ENCODE measurements at regions not wholly inside any gene's neighbourhood (a gene's known extent, or its start where the extent isn't known, plus 50 kb on each side); places are given as distances from the start of the nearest gene placed in this dataset.
"Not testable (repeated sequence)": the region's sequence is repeated elsewhere in the genome, so short reads cannot be mapped to it uniquely, and the experiment has no call there.

- no peak for DNase-seq (ENCODE audit: low spot score)
Measured at GRCh38 chr2:82089518-82089917, 1785.0 kb upstream of the LRRTM1 start.

DNA sequence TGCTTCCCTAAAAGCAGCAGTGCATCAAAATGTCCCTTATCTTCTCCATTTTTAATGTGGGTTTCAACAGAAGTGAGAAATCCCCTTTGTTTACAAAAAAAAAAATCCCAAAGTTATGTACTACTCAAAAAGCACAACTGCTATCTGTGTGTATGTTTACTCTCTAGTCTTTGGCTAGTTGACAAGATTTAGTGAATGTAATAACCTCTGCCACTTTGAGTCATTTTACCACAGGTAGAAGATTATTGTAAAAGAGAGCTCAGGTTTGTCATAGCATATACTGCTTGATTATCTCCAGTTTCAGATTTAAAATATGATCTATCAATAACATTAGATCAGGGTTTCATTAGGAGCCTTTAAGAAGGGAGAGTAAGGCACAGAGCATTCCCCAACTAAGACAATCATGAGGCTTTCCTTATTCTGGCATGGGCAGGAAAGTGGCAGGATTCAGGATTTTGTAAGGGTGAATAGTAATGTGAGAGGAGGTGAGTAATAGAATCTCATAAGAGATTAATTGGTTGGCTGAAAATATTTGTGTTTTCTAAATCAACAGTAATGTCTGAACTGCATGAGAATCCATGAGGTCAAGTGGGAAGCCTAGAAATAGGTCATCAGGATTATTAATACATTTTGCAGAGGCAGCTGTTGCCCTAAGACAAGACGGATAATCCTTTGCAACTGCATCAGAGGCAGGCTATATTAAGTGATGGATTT lies 1780.3 kb upstream of the LRRTM1 start:
- DNase-seq (ENCODE audit: low spot score), result no peak

GRCh38 chr2:82075875-82076274 lies 1771.3 kb upstream of the LRRTM1 start:
- DNase-seq (ENCODE audit: low spot score), result no peak

DNA sequence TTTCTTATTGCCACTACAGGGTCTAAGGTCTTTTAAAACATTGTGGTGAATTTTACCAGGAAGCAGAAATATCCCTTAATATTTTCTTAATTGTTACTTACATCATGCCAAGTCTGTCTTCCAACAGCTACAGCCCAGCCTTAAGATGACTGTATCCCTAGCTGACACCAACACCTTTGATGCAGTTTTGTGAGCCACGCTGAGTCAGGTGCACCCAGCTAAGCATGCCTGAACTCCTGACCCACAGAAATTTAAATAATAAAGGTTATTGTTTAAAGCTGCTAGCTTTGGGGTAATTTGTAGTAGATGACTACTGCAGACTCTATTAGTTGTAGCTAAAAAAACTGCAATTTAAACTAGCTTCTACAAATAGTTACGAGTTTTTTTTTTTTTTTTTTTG lies 1757.9 kb upstream of the LRRTM1 start:
- no peak for DNase-seq (ENCODE audit: low spot score)

DNA sequence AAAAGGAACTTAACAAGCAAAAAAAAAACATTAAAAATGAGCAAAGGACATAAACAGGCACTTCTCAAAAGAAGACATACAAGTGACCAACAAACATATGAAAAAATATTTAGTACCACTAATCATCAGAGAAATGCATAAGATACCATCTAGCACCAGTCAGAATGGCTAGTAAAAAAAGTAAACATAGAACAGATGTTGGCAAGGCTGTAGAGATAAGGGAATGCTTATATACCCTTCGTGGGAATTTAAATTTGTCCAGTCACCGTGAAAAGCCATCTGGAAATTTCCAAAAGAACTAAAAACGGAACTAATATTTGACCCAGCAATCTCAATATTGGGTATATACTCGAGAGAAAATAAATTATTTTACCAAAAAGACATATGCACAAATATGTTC lies 1751.3 kb upstream of the LRRTM1 start:
- DNase-seq (ENCODE audit: low spot score), result no peak

- DNase-seq (ENCODE audit: low spot score), result no peak
Measured at GRCh38 chr2:82043867-82044266, 1739.3 kb upstream of the LRRTM1 start.

- no peak for DNase-seq (ENCODE audit: low spot score)
Measured at GRCh38 chr2:82027921-82028615, 1723.5 kb upstream of the LRRTM1 start.

GRCh38 chr2:82023710-82024109 lies 1719.2 kb upstream of the LRRTM1 start:
- no peak for DNase-seq (ENCODE audit: low spot score)

DNA sequence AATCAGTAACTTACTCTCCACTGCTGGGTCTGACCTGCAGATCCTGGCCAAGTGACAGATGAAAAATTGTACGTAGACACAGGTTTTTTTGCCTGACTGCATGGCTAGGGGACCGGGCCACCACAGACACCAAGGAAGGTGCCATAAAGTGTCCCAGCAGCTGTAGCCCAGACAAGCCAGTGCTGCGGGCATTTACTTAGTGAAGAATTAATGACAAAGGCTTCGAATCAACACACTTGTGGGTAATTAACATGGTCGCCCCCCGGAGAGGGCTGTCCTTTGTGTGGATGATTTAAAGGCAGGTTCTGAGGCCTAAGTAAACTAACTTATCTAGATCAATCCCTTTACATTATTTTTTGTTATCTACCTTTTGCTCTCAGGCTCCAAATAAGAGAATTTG lies 1709.1 kb upstream of the LRRTM1 start:
- no peak for DNase-seq (ENCODE audit: low spot score)

GRCh38 chr2:82007071-82007664 lies 1702.6 kb upstream of the LRRTM1 start:
- DNase-seq (ENCODE audit: low spot score), result no peak

DNA sequence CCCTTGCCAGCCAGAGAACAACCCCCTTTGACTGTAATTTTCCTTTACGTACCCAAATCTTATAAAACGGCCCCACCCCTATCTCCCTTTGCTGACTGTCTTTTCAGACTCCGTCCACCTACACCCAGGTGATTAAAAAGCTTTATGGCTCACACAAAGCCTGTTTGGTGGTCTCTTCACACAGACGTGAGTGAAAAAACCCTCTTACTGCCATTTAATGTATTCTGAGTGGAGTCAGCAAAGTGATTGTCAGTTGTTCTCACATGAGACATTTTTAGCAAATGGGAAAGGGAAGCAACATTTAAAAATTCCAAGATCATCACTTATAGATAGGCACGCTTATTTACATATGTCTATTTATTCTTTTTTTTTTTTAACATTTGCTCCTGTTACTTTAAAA lies 1701.3 kb upstream of the LRRTM1 start:
- DNase-seq (ENCODE audit: low spot score), result not testable (repeated sequence)

DNA sequence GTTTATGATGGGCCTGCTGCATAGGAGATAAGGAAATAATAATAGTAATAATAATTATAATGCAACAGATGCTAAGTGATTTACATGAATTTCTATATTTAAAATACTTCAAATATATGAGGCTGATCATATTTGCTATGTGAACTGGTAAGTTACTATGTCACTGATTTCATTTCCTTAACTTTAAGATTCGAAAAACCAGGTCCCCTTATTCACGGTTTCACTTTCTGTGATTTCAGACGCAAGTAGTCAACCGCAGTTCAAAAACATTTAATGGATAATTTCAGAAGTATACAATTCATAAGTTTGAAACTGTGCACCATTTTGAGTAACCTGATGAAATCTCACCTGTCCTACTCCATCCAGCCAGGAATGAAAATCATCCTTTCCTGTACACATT lies 1697.1 kb upstream of the LRRTM1 start:
- DNase-seq (ENCODE audit: low spot score), result no peak

DNA sequence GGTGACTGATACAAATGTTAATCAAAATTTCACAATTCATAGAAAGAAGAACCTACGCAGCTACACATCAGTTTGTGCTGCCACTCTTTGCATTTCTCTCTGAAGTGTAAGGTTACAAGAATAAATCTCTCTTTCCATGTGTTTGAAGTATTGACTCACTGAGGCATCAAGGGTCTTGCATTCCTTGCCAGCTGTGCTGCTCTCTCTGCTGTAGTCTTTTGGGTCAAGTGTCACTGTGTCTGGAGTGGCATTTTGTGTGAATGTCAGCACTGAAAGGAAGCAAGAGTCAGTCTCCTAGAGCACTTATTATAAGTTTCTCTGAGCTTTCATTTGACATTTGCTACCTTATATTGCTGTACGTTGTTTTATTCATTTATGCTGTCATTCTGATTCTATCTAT lies 1696.1 kb upstream of the LRRTM1 start:
- no peak for DNase-seq (ENCODE audit: low spot score)

- no peak for DNase-seq (ENCODE audit: low spot score)
Measured at GRCh38 chr2:81996332-81996731, 1691.8 kb upstream of the LRRTM1 start.

DNA sequence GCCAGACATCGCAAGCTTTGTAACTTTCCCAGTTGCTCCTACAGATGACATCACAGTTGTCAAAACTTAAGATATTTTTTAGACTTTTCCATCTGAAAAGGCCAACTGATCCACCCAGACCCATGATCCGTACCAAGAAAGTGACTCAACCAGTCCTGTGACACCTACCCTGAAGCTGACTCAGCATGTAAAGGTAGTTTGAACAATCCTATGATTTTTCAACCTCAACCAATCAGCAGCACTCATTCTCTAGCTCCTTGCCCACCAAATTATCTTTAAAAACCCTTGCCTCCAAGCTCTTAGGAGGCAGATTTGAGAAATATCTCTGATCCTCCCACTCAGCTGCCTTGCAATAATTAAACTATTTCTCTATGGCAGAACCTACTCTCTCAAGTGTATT lies 1686.7 kb upstream of the LRRTM1 start:
- no peak for DNase-seq (ENCODE audit: low spot score)

GRCh38 chr2:81987370-81987769 lies 1682.8 kb upstream of the LRRTM1 start:
- no peak for DNase-seq (ENCODE audit: low spot score)

- no peak for DNase-seq (ENCODE audit: low spot score)
Measured at GRCh38 chr2:81984969-81985637, 1680.6 kb upstream of the LRRTM1 start.

DNA sequence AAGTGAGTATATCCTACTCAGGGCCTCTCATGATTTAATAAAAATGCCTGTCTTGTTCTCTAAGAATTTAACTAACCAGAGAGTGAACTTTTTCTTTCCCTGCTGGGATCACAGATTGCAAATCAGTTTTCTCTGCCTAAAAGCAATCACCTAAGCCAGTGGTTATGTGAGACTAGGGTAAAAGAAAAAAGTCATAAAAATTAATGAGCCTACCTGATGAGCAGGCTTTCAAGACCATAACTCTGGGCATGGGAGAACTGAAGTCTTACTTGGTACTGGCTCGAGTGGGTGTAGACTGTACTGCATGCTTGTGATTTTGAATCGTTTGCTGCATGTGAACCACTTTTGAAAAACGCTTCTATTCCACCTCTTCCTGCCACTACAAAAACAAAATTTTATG lies 1677.0 kb upstream of the LRRTM1 start:
- no peak for DNase-seq (ENCODE audit: low spot score)

DNA sequence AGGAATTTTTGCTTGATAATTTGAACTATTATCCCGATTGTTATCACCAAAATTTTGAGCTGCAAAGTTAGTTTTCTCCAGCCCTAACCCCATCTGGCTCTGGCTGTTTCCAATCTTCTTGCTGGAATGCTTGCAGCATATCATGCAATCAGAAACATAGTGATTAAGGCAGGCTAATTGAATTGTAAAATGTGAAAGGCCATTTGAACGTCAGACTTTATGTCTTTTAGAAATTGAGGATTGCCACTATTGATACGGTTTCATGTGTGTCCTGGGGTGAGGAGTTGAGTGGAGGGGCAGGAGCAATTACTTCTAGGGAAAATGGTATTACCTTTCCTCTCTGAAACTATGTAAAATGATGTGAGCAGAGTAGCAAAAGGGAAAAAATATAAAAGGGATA lies 1674.5 kb upstream of the LRRTM1 start:
- no peak for DNase-seq (ENCODE audit: low spot score)

- DNase-seq (ENCODE audit: low spot score), result no peak
Measured at GRCh38 chr2:81976998-81977397, 1672.4 kb upstream of the LRRTM1 start.

- DNase-seq (ENCODE audit: low spot score), result no peak
Measured at GRCh38 chr2:81974216-81974615, 1669.7 kb upstream of the LRRTM1 start.

- no peak for DNase-seq (ENCODE audit: low spot score)
Measured at GRCh38 chr2:81942876-81943275, 1638.3 kb upstream of the LRRTM1 start.

GRCh38 chr2:81942136-81942680 lies 1637.7 kb upstream of the LRRTM1 start:
- DNase-seq (ENCODE audit: low spot score), result no peak

All from CD4-positive, alpha-beta T cell treated with Interleukin-6 at 100 ng/mL for 8 hours (primary cell).